SH-SY5Y (cell line): ENCODE measurements at regions not wholly inside any gene's neighbourhood (a gene's known extent, or its start where the extent isn't known, plus 50 kb on each side); places are given as distances from the start of the nearest gene placed in this dataset.

ENCODE experiments used
- GATA2 ChIP-seq: IDR thresholded peaks from 2 replicates; pipeline ENCODE4 v1.6.1; 2011; ENCODE audit warnings: mild to moderate bottlenecking, low read depth, low read length
- GATA3 ChIP-seq: IDR thresholded peaks from 2 replicates; pipeline ENCODE4 v1.6.1; 2011; ENCODE audit warnings: low read depth, mild to moderate bottlenecking, low read length, moderate library complexity

DNA sequence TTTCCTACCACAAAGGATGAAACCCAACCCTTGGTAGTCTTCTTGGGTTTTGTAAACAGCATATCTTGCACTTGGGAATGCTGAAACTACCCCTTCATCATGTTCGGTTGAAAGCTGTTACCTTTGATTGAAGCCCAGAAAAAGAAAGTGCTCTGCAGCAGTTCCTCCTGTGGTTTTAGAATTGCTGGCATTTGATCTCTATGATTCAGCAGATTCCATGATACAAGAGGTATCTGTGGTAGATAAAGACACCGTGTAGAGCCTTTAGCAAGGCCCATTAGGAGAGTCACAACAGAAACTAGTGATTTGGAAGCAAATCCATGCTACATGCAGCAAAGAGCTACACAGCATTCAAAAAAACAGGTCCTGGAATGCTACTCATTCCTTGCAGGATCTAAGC, 557.0 kb downstream of the TLE1 start:
- TF ChIP-seq GATA3 (no peak), GATA2 (no peak)
